ENCODE measurements at regions not wholly inside any gene's neighbourhood (a gene's known extent, or its start where the extent isn't known, plus 50 kb on each side); places are given as distances from the start of the nearest gene placed in this dataset.

GRCh38 chr1:234879147-234880080 lies 249.2 kb downstream of the TOMM20 start:
- no peaks in the 10 kb centered on the region for H3K9me3 ChIP-seq (ENCODE audit: control insufficient read depth, insufficient read depth, low read depth, low read length)
- no peak overlapping the region for H3K27ac ChIP-seq (ENCODE audit: extremely low read depth, low read depth, low read length)
- peaks cover 10% of the 10 kb centered on the region for H3K4me1 ChIP-seq (ENCODE audit: control insufficient read depth, insufficient read depth, low read length)
- POLR2A ChIA-PET = no interaction called here
- H3K36me3 ChIP-seq (ENCODE audit: control insufficient read depth in 2 of 2, insufficient read depth in 1 of 2, low read length in 2 of 2) = no peaks in the 10 kb centered on the region
- no peak overlapping the region for H3K4me3 ChIP-seq (ENCODE audit: low read depth, low read length)
- CTCF ChIA-PET = interaction anchor here (0.6 to 0.7 kb wide), 3 partner anchors 165 to 384 kb away, joined by 3 to 4 read pairs (median 3); no protein-coding TSS in a partner anchor
- TF ChIP-seq ZNF426 (tag by site-specific recombination; IDR thresholded peaks at IDR 0.05) (no peak), KLF7 (tag by site-specific recombination; IDR thresholded peaks at IDR 0.05; ENCODE audit: borderline replicate concordance) (no peak), ZNF596 (tag by site-specific recombination; IDR thresholded peaks at IDR 0.05) (no peak), GLI4 (tag by site-specific recombination; IDR thresholded peaks at IDR 0.05) (no peak), HIC1 (tag by site-specific recombination; IDR thresholded peaks at IDR 0.05) (no peak), ZNF610 (tag by site-specific recombination; IDR thresholded peaks at IDR 0.05; ENCODE audit: borderline replicate concordance) (no peak), ZNF777 (tag by site-specific recombination; IDR thresholded peaks at IDR 0.05; ENCODE audit: borderline replicate concordance) (no peak)

- no peak overlapping the region for H3K27ac ChIP-seq (ENCODE audit: extremely low read depth, low read depth, low read length)
- ChIA-PET POLR2A (no interaction called here), CTCF (no interaction called here)
Measured at GRCh38 chr1:234878288-234878687, 250.3 kb downstream of the TOMM20 start.

GRCh38 chr1:234877761-234878160 lies 250.9 kb downstream of the TOMM20 start:
- H3K36me3 ChIP-seq (ENCODE audit: control insufficient read depth in 2 of 2, insufficient read depth in 1 of 2, low read length in 2 of 2) = no peaks in the 10 kb centered on the region
- ChIA-PET CTCF (no interaction called here), POLR2A (no interaction called here)
- H3K4me3 ChIP-seq (ENCODE audit: low read depth, low read length) = no peak overlapping the region
- peaks cover 10% of the 10 kb centered on the region for H3K4me1 ChIP-seq (ENCODE audit: control insufficient read depth, insufficient read depth, low read length)
- no peak overlapping the region for H3K27ac ChIP-seq (ENCODE audit: extremely low read depth, low read depth, low read length)
- H3K9me3 ChIP-seq (ENCODE audit: control insufficient read depth, insufficient read depth, low read depth, low read length) = no peaks in the 10 kb centered on the region
- no peak for TF ChIP-seq ZNF501 (tag by site-specific recombination; IDR thresholded peaks at IDR 0.05)
- TF ChIP-seq ZNF837 (tag by site-specific recombination; IDR thresholded peaks at IDR 0.05) = no peak
- no peak for TF ChIP-seq BCL6B (tag by site-specific recombination; IDR thresholded peaks at IDR 0.05)
- TF ChIP-seq ZNF600 (tag by site-specific recombination; IDR thresholded peaks at IDR 0.05) = no peak

More at GRCh38 chr1:234878288-234878687, 250.3 kb downstream of the TOMM20 start:
- peaks cover 10% of the 10 kb centered on the region for H3K4me1 ChIP-seq (ENCODE audit: control insufficient read depth, insufficient read depth, low read length)
- TF ChIP-seq ZNF600 (tag by site-specific recombination; IDR thresholded peaks at IDR 0.05) = peak; percentile 38; the same call in 1 of the 2 replicates
- TF ChIP-seq GLIS2 (tag by site-specific recombination; IDR thresholded peaks at IDR 0.05) = no peak
- no peak for TF ChIP-seq KLF10 (tag by site-specific recombination; IDR thresholded peaks at IDR 0.05)
- H3K9me3 ChIP-seq (ENCODE audit: control insufficient read depth, insufficient read depth, low read depth, low read length) = no peaks in the 10 kb centered on the region
- no peaks in the 10 kb centered on the region for H3K36me3 ChIP-seq (ENCODE audit: control insufficient read depth in 2 of 2, insufficient read depth in 1 of 2, low read length in 2 of 2)
- no peak overlapping the region for H3K4me3 ChIP-seq (ENCODE audit: low read depth, low read length)

Measured in HEK293 (cell line).